Fibroblast of skin of right quadriceps (primary cell): ENCODE measurements at regions not wholly inside any gene's neighbourhood (a gene's known extent, or its start where the extent isn't known, plus 50 kb on each side); places are given as distances from the start of the nearest gene placed in this dataset.
A peak's percentile ranks its signal among the peaks of the same experiment; 100 is the strongest.

Source experiments
- DNase-seq: peaks from one replicate; pipeline ENCODE4 v3.0.0-alpha.2; 2013

GRCh38 chr4:13118633-13119032 is 365.5 kb downstream of the RAB28 start:
- no peak for DNase-seq

- DNase-seq = no peak
Observed at GRCh38 chr4:13117185-13117584, 367.0 kb downstream of the RAB28 start.

DNA sequence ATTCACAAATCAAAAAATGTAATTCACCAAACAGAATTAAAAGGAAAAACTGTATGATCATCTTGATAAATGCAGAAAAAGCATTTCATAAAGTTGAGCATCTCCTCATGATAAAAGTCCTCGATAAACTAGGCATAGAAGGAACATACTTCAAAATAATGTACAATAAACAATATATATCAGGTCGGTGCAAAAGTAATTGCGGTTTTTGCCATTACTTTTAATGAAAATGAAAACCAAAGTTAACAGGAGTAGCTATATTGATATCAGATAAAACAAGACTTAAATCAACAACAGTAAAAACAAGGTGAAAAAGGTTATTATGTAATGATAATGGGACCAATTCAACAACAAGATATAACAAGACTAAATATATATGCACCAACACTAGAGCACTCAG is 372.1 kb downstream of the RAB28 start:
- no peak for DNase-seq

DNA sequence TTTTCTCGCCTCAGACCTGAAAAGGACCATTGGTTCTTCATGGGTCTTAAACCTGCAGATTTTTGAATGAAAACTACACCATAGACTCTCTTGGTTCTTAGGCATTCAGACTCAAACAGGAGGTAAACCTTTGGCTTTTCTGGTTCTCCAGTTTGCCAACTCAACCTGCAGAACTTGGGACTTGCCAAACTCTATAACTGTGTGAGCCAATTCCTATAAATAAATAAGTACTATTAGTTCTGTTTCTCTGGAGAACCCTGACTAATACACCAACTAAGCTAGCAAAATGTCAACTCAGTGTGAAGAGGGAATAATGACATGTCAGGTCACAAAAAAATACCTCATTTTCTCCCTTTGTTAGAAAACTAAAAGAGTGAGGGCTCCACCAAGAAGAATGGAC is 374.6 kb downstream of the RAB28 start:
- no peak for DNase-seq

DNA sequence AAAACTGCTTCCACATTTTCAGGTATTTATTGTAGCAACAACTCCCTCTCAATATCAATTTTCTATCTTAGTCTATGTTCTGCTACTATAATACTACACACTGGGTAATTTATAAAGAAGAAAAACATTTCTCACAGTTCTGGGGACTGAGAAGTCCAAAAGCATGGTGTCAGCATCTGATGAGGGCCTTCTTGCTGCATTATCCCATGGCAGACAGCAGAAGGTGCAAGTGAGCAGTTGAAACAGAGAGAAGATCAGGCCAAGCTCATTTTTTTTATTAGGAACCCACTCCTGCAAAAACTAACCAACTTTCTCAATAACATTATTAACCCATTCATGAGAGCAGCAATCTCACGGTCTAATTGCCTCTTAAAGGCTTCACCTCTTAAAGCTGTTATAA is 376.0 kb downstream of the RAB28 start:
- no peak for DNase-seq

GRCh38 chr4:13103382-13104015 is 380.6 kb downstream of the RAB28 start:
- DNase-seq = no peak

DNA sequence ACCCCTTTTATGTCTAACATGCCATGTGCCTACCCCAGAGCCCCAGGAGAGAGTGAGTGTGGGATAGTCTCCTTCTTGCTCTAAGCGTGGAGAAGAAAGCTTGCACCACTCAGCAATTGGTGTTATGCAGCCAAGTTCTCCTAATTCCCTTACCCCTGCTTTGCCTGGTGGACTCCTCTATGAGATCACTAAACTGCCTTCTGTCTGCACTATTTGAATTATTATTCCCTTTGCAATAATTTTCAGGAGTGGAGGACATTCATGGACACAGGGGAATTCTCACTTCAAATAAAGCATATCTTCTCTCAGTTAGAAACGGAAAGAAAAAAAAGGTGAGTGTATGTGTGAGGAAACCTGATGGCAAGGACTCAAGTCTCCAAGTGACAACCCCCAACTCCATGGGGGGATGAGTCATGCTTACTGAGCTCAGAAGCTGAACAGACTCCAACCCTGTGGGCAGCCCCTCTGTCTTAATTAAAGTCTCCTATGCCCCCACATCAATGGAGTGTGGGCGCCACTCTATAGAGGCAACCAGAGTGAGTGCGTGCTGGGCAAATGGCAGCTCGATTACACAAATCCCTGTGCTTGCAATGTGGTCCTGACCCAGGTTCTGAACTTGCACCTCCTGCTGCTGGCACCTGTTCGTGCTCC is 381.9 kb downstream of the RAB28 start:
- no peak for DNase-seq

GRCh38 chr4:13097971-13098370 is 386.2 kb downstream of the RAB28 start:
- no peak for DNase-seq

- no peak for DNase-seq
Observed at GRCh38 chr4:13095722-13096121, 388.4 kb downstream of the RAB28 start.

DNA sequence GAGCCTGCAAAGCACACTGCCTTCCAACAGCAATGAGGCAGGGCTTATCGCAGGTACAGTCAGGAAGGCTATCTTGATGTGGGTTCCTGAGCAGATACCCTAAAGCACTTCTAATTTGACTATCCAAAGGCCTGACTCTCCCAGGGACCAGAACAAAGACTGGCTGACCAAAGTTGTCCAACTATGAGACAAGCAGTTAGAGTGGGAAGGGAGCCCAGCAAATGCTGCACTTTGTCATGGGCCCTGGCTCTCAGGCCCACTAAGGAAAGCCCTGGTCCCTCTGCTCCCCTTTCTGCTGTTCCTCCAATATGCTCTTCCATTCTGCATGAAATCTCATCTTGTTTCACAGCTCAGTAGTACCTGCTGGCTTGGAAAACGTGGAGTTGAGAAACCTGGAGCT is 391.0 kb downstream of the RAB28 start:
- DNase-seq = no peak

DNA sequence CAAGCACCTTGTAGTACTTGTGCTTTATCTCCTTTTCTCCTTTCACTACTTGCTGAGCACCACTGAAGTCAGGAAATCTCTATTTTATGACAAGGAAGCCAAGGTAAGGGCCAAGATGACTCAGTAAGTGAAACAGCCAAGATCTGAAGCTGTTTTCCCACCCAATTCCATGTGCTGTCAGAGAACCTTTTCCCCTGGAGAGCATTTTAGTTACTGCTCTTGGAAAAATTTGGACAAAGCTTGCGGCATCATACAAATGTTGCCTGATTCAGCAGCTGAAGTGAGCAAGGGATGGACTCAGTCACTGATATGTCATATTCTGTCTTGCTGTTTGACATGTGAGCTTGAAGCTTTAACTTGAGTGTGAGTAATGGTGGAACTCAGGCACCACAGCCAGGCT is 391.4 kb downstream of the RAB28 start:
- DNase-seq = peak; percentile 53

GRCh38 chr4:13089659-13089998 is 394.5 kb downstream of the RAB28 start:
- DNase-seq = no peak

GRCh38 chr4:13088726-13089658 is 395.1 kb downstream of the RAB28 start:
- peak; percentile 12 for DNase-seq

DNA sequence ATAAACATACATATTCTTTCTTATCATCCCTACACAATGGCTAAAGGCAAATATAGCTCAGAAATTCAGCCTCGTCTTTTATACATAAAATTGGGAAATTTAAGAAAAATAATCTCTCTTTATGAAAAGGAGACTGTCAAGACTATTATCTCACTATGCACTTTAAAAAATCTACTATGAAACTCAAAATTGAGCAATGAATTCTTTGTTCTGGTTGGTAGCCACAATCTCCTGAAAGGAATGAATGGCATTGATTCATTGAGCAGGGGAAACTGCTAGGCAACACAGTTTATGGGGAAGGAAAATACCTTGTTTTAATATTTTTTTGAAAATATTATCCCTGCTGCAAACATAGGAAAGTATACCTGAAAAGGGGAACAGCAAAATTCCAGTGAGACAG is 397.1 kb downstream of the RAB28 start:
- DNase-seq = no peak

DNA sequence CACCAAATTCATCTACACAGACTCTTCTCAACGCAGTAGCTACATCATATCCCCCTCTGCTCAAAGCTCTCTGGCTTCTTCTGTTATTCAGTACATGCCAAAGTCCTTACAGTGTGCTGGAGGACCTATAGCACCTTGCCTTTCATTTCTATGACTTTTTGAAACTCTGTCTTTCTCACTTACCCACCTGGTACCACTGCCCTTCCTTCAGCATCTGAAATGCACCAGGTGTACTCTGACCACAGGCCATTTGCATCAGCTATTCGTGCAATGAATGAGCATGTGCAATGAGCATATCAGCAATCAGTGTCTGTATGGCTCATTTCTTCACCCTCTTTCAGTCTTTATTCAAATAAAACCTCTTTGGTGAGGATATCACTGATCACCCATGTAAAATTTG is 399.9 kb downstream of the RAB28 start:
- no peak for DNase-seq

DNA sequence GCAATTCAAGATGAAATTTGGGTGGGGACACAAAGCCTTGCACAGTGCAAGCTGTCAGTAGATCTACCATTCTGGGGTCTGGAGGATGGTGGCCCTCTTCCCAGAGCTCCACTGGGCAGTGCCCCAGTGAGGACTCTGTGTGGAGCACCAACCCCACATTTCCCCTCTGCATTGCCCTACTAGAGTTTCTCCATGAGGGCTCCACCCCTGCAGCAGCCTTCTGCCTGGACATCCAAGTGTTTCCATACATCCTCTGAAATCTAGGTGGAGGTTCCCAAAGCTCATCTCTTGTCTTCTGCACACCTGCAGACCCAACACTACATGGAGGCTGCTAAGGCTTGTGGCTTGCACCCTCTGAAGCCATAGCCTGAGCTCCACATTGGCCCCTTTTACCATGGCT is 402.3 kb downstream of the RAB28 start:
- no peak for DNase-seq

DNA sequence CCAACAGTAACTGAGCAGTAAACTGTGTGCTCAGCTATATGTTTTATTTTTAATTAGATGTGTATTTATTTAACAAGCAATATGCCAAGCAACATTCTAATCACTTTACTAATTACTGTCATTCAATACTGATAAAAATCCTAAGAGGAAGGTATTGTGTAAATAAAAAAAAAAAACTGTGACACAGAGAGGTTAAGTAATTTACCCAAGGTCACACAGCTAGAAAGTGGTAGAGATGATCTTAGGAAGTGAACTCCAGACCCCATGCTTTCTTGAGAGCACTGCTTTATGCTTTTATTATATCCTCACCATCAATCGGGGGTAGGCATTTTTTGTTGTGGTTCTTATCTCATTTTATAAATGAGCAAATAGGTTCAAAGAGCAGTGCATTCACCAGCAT is 417.1 kb downstream of the RAB28 start:
- no peak for DNase-seq

GRCh38 chr4:13059019-13059418 is 425.1 kb downstream of the RAB28 start:
- no peak for DNase-seq

DNA sequence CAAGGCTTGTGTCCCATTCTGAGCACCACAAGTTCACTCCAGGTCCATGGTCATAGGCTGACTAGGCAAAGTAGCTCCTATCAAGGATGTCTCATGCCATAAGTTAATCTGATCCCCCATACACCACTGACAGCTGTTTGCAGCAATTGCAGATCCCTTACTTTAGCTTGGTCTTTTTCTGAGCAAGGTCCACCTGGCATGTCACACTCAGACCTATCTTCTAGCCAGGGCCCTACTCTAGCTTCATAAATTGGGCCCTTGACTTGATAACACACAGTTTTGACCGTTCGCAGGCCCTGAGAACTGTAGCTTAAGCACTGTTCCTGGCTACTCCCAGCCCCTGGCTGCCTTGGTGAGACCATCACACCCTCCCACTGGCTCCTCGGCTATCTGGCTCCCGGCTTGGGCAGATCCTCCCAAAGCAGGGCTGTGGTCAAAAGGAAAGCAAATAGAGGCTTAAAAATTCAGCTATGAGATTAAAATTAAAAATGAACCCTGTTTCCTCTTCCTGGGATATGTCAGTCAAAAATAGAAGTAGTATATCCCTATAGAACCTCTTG is 427.4 kb downstream of the RAB28 start:
- no peak for DNase-seq

- DNase-seq = no peak
Observed at GRCh38 chr4:13054420-13054970, 429.6 kb downstream of the RAB28 start.

- DNase-seq = no peak
Observed at GRCh38 chr4:13047591-13047990, 436.5 kb downstream of the RAB28 start.

- DNase-seq = no peak
Observed at GRCh38 chr4:13036841-13037240, 447.3 kb downstream of the RAB28 start.

GRCh38 chr4:13032936-13033335 is 451.2 kb downstream of the RAB28 start:
- no peak for DNase-seq
